Colonic mucosa (tissue), 4 donors: ENCODE measurements at regions not wholly inside any gene's neighbourhood (a gene's known extent, or its start where the extent isn't known, plus 50 kb on each side); places are given as distances from the start of the nearest gene placed in this dataset.

Experiments
- DNase-seq: peaks from one replicate; pipeline ENCODE4 v3.0.0-alpha.2; 2020
- H3K27ac ChIP-seq: fragments of 200-600 bp; one replicate; pipeline ENCODE4 v1.8.0; 2021
- H3K27me3 ChIP-seq: fragments of 200-600 bp; one replicate; pipeline ENCODE4 v1.8.0; 2021
- H3K36me3 ChIP-seq: fragments of 200-600 bp; one replicate; pipeline ENCODE4 v1.8.0; 2021
- H3K4me1 ChIP-seq: fragments of 200-600 bp; one replicate; pipeline ENCODE4 v1.8.0; 2021; ENCODE audit warnings: mild to moderate bottlenecking
- H3K4me3 ChIP-seq: fragments of 200-600 bp; one replicate; pipeline ENCODE4 v1.8.0; 2021
- H3K9ac ChIP-seq, 2 donors: one replicate each; pipeline ENCODE4 v1.7.0; 2013; ENCODE audit warnings: control low read depth in 2 of 2, low read depth in 2 of 2, low read length in 2 of 2
- H3K9me3 ChIP-seq: fragments of 200-600 bp; one replicate; pipeline ENCODE4 v1.8.0; 2021
- intact Hi-C: fragments of 100-400 bp; cut with DNase I; formaldehyde crosslinking; loops from one replicate; pipeline ENCODE4 v1.14.1; 2022
- TF ChIP-seq, protein P1 (sequence below): fragments of 200-600 bp; IDR thresholded peaks from one replicate; pipeline ENCODE4 v1.8.0; 2022; ENCODE audit warnings: antibody characterized with exemption, mild to moderate bottlenecking
- donor health status: healthy.
- donor health status: DM: no; HTN: no; CAD: no.
- donor health status: DM: no; HTN: no; CAD: no.

DNA sequence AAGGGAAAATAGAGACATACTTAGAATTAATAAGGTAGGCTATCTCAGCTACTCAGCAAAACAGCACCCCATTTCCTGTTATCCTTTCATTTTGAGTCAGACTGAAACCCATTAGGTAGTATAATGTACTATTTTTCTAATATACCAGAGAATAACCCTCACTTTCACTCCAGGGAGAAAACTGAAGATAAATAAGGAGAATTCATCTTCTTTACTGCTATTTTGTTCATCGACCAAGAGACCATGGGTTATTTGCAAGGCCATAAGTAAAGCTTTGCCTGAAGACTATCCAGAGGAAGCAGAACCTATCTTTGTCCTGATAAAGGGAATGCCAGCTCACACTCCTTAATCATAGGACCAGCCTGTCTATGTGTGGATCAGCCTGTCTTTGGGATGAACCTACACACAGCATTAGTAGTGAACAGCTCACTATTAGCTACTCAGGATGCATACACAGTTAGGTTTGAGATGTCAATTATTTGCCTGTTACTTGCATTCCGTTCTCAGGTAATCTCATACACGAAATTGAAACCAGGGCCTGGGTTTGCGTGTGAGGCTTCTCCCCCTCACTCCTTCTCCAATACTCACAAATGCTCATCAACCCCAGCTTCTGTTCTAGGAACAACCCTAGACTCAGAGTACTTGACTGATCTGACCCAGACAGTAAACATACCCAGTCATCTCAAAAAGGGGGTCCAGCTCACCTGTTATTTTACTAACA lies 124.4 kb downstream of the DAD1 start:
- DNase-seq = no peak
- Histone ChIP-seq H3K27me3 (no peaks in the 10 kb centered on the region), H3K27ac (no peak overlapping the region), H3K9ac (no peak overlapping the region), H3K4me1 (no peaks in the 10 kb centered on the region), H3K9me3 (no peaks in the 10 kb centered on the region), H3K36me3 (no peaks in the 10 kb centered on the region), H3K4me3 (no peak overlapping the region)
- intact Hi-C loops = no loop called here
- TF ChIP-seq, protein P1, sequence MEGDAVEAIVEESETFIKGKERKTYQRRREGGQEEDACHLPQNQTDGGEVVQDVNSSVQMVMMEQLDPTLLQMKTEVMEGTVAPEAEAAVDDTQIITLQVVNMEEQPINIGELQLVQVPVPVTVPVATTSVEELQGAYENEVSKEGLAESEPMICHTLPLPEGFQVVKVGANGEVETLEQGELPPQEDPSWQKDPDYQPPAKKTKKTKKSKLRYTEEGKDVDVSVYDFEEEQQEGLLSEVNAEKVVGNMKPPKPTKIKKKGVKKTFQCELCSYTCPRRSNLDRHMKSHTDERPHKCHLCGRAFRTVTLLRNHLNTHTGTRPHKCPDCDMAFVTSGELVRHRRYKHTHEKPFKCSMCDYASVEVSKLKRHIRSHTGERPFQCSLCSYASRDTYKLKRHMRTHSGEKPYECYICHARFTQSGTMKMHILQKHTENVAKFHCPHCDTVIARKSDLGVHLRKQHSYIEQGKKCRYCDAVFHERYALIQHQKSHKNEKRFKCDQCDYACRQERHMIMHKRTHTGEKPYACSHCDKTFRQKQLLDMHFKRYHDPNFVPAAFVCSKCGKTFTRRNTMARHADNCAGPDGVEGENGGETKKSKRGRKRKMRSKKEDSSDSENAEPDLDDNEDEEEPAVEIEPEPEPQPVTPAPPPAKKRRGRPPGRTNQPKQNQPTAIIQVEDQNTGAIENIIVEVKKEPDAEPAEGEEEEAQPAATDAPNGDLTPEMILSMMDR = no peak

DNA sequence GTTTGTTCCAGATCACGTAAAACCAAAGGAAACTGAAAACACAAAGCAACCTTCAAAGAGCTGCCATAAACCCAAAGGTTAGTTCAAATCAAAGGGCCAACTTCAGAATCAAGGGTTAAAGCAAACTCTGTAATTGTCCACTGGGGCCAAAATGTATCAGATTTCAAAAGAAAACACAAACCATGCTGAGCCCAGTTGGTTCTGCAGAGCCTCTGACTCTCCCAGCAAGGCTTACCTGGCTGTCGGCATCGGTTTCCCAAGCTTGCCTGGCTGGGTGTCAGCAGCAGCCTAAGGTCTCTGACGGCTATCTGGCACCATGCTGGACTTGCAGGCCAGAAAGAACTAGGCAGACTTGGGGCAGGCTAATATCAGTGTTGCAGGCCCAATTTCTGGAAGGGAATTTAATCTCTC lies 125.3 kb downstream of the DAD1 start:
- intact Hi-C loops = no loop called here
- H3K27me3 ChIP-seq = no peaks in the 10 kb centered on the region
- no peak for DNase-seq

DNA sequence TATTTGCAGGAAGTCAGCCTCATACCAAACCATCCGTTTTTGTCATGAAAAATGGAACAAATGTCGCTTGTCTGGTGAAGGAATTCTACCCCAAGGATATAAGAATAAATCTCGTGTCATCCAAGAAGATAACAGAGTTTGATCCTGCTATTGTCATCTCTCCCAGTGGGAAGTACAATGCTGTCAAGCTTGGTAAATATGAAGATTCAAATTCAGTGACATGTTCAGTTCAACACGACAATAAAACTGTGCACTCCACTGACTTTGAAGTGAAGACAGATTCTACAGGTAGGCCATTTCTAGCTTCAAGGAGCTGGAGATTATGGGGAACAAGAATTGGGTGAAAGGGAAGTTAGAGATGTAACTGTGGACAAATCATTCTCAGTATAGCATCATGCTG lies 126.1 kb downstream of the DAD1 start:
- H3K36me3 ChIP-seq = no peaks in the 10 kb centered on the region
- TF ChIP-seq, protein P1 = no peak
- DNase-seq = no peak
- H3K4me1 ChIP-seq = no peaks in the 10 kb centered on the region
- no peaks in the 10 kb centered on the region for H3K9me3 ChIP-seq
- no peaks in the 10 kb centered on the region for H3K27me3 ChIP-seq
- no peak overlapping the region for H3K9ac ChIP-seq
- H3K4me3 ChIP-seq = no peak overlapping the region
- no peak overlapping the region for H3K27ac ChIP-seq
- intact Hi-C loops = no loop called here

More for the DNA sequence above, 125.3 kb downstream of the DAD1 start:
- no peaks in the 10 kb centered on the region for H3K4me1 ChIP-seq
- H3K9me3 ChIP-seq = no peaks in the 10 kb centered on the region
- no peak overlapping the region for H3K9ac ChIP-seq
- no peak overlapping the region for H3K27ac ChIP-seq
- no peak overlapping the region for H3K4me3 ChIP-seq
- H3K36me3 ChIP-seq = no peaks in the 10 kb centered on the region
- TF ChIP-seq, protein P1 = no peak

DNA sequence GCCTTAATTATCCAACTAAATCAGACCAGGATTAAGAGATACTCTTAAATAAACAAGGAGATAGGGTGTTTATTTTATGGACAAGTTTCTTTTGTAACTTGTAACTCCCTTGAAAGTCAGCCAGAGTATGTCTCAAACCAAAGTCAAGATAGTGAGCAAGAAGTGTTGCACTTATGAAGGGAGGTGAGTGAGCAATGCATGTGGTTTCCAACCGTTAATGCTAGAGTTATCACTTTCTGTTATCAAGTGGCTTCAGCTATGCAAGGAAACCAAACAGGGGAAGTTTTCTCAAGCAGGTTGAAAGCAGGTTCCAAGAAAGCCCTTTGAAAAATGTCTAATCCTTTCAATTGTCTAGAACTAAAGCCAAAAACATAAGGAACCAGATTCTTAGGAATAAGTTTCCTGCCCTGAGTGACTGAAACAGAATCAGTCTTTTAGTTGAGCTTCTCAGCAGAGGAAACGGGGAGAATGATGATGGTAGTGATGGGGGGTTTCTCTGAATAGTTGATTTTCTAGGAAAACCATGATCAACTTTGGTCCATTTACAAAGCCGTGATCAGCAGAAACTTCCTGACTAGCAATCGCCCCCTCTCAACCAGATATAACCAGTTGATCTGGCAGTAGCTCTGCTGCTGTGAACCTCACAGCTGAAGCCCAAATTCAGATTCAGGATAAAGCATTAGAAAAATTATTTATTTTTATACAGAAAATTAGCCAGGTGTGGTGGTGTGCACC lies 128.4 kb downstream of the DAD1 start:
- Histone ChIP-seq H3K9ac (no peak overlapping the region), H3K4me1 (no peaks in the 10 kb centered on the region), H3K4me3 (no peak overlapping the region), H3K27ac (no peak overlapping the region), H3K9me3 (no peaks in the 10 kb centered on the region), H3K36me3 (no peaks in the 10 kb centered on the region), H3K27me3 (no peaks in the 10 kb centered on the region)
- TF ChIP-seq, protein P1 = no peak
- intact Hi-C loops = no loop called here
- no peak for DNase-seq

DNA sequence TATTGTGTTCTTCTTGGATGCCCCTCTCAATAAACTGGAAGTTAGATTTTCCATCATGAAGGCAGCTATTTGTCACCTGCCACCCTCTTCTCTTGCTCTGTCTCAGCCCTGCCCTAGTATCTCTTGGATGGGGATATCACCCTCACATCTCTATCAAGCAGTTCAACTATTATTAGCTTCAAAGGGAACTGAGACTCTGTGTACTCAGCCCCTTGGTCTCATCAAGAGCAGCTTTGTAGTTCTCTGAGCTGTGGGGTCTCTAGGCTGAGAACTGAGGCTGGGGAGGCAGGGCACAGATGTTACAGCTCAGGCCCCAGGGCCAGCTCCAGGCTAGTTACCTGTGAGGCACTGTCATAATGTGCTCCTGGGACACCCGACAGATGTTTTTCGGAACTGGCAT lies 130.3 kb downstream of the DAD1 start:
- Histone ChIP-seq H3K9ac (no peak overlapping the region), H3K27ac (no peak overlapping the region), H3K9me3 (no peaks in the 10 kb centered on the region), H3K4me3 (no peak overlapping the region), H3K4me1 (no peaks in the 10 kb centered on the region), H3K27me3 (no peaks in the 10 kb centered on the region), H3K36me3 (no peaks in the 10 kb centered on the region)
- TF ChIP-seq, protein P1 = no peak
- DNase-seq = no peak
- intact Hi-C loops = no loop called here
